MM.1S (cell line): ENCODE measurements at regions not wholly inside any gene's neighbourhood (a gene's known extent, or its start where the extent isn't known, plus 50 kb on each side); places are given as distances from the start of the nearest gene placed in this dataset.

Source experiments
- DNase-seq: peaks from one replicate; pipeline ENCODE4 v3.0.0-alpha.2; 2015
- H2AFZ ChIP-seq: fragments of 300-600 bp; sonication (generic); 2 replicates; pipeline ENCODE4 v1.6.0; 2016; ENCODE audit warnings: antibody characterized with exemption, low read length
- H3F3A ChIP-seq: fragments of 300-600 bp; sonication (generic); 2 replicates; pipeline ENCODE4 v1.6.1; 2016; ENCODE audit warnings: mild to moderate bottlenecking, antibody characterized with exemption, low read length, moderate library complexity, mixed read lengths; ENCODE audit not compliant: insufficient read depth
- H3K27ac ChIP-seq: fragments of 300-600 bp; sonication (generic); 2 replicates; pipeline ENCODE4 v1.5.1; 2016; ENCODE audit warnings: mild to moderate bottlenecking, low read length
- H3K27me3 ChIP-seq: fragments of 300-600 bp; sonication (generic); replicated peaks from 2 replicates; pipeline ENCODE4 v1.6.0; 2016; ENCODE audit warnings: low read length; ENCODE audit not compliant: insufficient read depth
- H3K36me3 ChIP-seq: fragments of 300-600 bp; sonication (generic); replicated peaks from 2 replicates; pipeline ENCODE4 v1.6.1; 2016; ENCODE audit warnings: mild to moderate bottlenecking, low read length, mixed read lengths; ENCODE audit not compliant: insufficient read depth
- H3K4me1 ChIP-seq: fragments of 300-600 bp; sonication (generic); 2 replicates; pipeline ENCODE4 v1.6.1; 2016; ENCODE audit warnings: low read length, mixed read lengths
- H3K4me2 ChIP-seq: fragments of 300-600 bp; sonication (generic); 2 replicates; pipeline ENCODE4 v1.6.0; 2016; ENCODE audit warnings: low read depth, low read length
- H3K4me3 ChIP-seq: fragments of 300-600 bp; sonication (generic); 2 replicates; pipeline ENCODE4 v1.5.1; 2016; ENCODE audit warnings: low read length, mixed read lengths
- H3K79me2 ChIP-seq: fragments of 300-600 bp; sonication (generic); 2 replicates; pipeline ENCODE4 v1.6.1; 2016; ENCODE audit warnings: mixed run types, low read length, mixed read lengths
- H3K9ac ChIP-seq: fragments of 300-600 bp; sonication (generic); 2 replicates; pipeline ENCODE4 v1.6.1; 2016; ENCODE audit warnings: low read length, mixed read lengths
- H3K9me2 ChIP-seq: fragments of 300-600 bp; sonication (generic); replicated peaks from 2 replicates; pipeline ENCODE4 v1.6.1; 2016; ENCODE audit warnings: mild to moderate bottlenecking, low read length, mixed read lengths; ENCODE audit not compliant: insufficient read depth
- H3K9me3 ChIP-seq: fragments of 300-600 bp; sonication (generic); replicated peaks from 2 replicates; pipeline ENCODE4 v1.6.1; 2016; ENCODE audit warnings: mild to moderate bottlenecking, low read length, mixed read lengths; ENCODE audit not compliant: insufficient read depth
- H4K20me1 ChIP-seq: fragments of 300-600 bp; sonication (generic); 2 replicates; pipeline ENCODE4 v1.6.1; 2016; ENCODE audit warnings: mild to moderate bottlenecking, low read length, moderate library complexity, mixed read lengths; ENCODE audit not compliant: insufficient read depth
- EZH2 ChIP-seq: fragments of 300-600 bp; sonication (generic); optimal IDR thresholded peaks from 2 replicates; pipeline ENCODE3; 2017; ENCODE audit warnings: low read depth, mild to moderate bottlenecking, antibody characterized with exemption, low read length, mixed read lengths
- EZH2phosphoT487 ChIP-seq: fragments of 300-600 bp; sonication (generic); IDR thresholded peaks from 2 replicates; pipeline ENCODE4 v1.6.1; 2018; ENCODE audit warnings: antibody characterized with exemption, low read length
- TF ChIP-seq, protein P1 (sequence below): fragments of 300-600 bp; sonication (generic); IDR thresholded peaks from 2 replicates; pipeline ENCODE4 v1.5.1; 2016; ENCODE audit warnings: antibody characterized with exemption, low read length, mixed read lengths

DNA sequence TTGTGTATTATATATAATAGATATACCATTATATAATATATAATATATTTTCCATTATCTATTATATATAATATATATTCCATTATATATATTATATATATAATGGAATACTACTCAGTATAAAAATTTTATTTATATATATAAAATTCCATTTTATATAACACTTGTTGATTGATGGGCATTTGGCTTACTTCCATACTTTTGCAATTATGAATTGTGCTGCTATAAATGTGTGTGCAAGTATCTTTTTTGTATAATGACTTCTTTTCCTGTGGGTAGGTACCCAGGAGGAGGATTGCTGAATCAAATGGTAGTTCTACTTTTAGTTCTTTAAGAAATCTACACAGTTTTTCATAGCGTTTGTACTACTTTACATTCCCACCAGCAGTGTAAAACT is 1211.1 kb downstream of the NCAM2 start:
- no peaks in the 10 kb centered on the region for H3K79me2 ChIP-seq
- no peaks in the 10 kb centered on the region for H3K27me3 ChIP-seq
- no peak overlapping the region for H2AFZ ChIP-seq
- H4K20me1 ChIP-seq: no peaks in the 10 kb centered on the region
- no peaks in the 10 kb centered on the region for H3K4me1 ChIP-seq
- no peak overlapping the region for H3K27ac ChIP-seq
- no peak for DNase-seq
- H3K9ac ChIP-seq: no peak overlapping the region
- no peaks in the 10 kb centered on the region for H3K9me2 ChIP-seq
- no peaks in the 10 kb centered on the region for H3F3A ChIP-seq
- H3K36me3 ChIP-seq: no peaks in the 10 kb centered on the region
- TF ChIP-seq EZH2phosphoT487: no peak
- TF ChIP-seq EZH2: no peak
- TF ChIP-seq, protein P1, sequence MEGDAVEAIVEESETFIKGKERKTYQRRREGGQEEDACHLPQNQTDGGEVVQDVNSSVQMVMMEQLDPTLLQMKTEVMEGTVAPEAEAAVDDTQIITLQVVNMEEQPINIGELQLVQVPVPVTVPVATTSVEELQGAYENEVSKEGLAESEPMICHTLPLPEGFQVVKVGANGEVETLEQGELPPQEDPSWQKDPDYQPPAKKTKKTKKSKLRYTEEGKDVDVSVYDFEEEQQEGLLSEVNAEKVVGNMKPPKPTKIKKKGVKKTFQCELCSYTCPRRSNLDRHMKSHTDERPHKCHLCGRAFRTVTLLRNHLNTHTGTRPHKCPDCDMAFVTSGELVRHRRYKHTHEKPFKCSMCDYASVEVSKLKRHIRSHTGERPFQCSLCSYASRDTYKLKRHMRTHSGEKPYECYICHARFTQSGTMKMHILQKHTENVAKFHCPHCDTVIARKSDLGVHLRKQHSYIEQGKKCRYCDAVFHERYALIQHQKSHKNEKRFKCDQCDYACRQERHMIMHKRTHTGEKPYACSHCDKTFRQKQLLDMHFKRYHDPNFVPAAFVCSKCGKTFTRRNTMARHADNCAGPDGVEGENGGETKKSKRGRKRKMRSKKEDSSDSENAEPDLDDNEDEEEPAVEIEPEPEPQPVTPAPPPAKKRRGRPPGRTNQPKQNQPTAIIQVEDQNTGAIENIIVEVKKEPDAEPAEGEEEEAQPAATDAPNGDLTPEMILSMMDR: no peak
- H3K4me3 ChIP-seq: no peak overlapping the region
- no peak overlapping the region for H3K4me2 ChIP-seq
- no peaks in the 10 kb centered on the region for H3K9me3 ChIP-seq

DNA sequence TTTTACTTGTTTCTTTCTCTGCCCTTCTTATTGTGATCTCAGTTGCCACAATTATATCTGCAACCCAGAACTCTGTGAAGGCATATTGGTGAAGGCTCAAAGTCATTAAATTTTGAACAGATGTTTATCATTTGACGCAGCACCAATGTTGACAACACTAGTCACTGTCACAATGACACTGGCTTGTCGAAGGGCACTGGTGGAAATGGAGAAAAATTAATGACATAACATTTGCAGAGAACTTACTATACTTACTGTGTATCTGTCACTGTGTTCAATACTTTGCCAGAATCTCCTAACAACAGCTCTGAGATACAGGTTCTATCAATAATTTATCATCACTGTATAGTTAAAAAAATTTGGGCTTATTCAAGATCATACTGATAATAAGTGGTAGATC is 1213.7 kb downstream of the NCAM2 start:
- Histone ChIP-seq H3K4me3 (no peak overlapping the region), H3K27ac (no peak overlapping the region), H2AFZ (no peak overlapping the region), H3F3A (no peaks in the 10 kb centered on the region), H3K36me3 (no peaks in the 10 kb centered on the region), H3K27me3 (no peaks in the 10 kb centered on the region), H3K9ac (no peak overlapping the region), H3K79me2 (no peaks in the 10 kb centered on the region), H3K9me2 (no peaks in the 10 kb centered on the region), H4K20me1 (no peaks in the 10 kb centered on the region), H3K4me2 (no peak overlapping the region), H3K9me3 (no peaks in the 10 kb centered on the region), H3K4me1 (no peaks in the 10 kb centered on the region)
- TF ChIP-seq, protein P1: no peak
- no peak for TF ChIP-seq EZH2
- TF ChIP-seq EZH2phosphoT487: no peak
- no peak for DNase-seq

DNA sequence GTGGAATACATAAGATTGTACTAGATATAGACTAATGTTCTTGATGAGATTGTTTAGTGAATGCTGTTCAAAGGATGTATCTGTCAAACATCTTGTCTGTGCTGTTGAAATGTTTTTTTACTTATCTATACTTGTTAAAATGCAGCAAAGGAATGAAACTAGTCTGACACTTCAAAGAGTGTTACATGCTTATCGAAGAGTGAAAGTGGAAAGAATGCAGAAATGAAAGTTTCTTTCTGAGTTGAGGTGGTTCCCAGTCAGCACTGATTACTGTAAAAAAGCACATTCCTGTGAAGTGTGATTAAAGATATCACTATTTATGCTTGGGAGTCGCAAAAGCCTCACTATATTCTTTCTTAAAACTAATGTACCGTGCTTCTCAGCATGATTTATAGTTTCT is 1225.2 kb downstream of the NCAM2 start:
- Histone ChIP-seq H3K9me2 (no peaks in the 10 kb centered on the region), H3K4me2 (0 out of 2 replicates have a peak overlapping the region, but pooled peaks have one; percentile 7), H3K9ac (no peak overlapping the region), H3K36me3 (no peaks in the 10 kb centered on the region), H3F3A (no peaks in the 10 kb centered on the region), H3K9me3 (no peaks in the 10 kb centered on the region), H3K4me3 (no peak overlapping the region), H4K20me1 (no peaks in the 10 kb centered on the region), H3K4me1 (no peaks in the 10 kb centered on the region), H3K27me3 (no peaks in the 10 kb centered on the region), H2AFZ (no peak overlapping the region), H3K79me2 (no peaks in the 10 kb centered on the region), H3K27ac (no peak overlapping the region)
- peak; percentile 60 for DNase-seq
- no peak for TF ChIP-seq EZH2
- no peak for TF ChIP-seq EZH2phosphoT487
- TF ChIP-seq, protein P1: no peak
